K562 (cell line): ENCODE measurements at regions not wholly inside any gene's neighbourhood (a gene's known extent, or its start where the extent isn't known, plus 50 kb on each side); places are given as distances from the start of the nearest gene placed in this dataset.

Source experiments
- BCLAF1 ChIP-seq, 2 experiments: fragments of 450-650 bp in 1 of 2; IDR thresholded peaks; 2 replicates each; pipeline ENCODE4 v1.6.1; 2011 to 2017; ENCODE audit warnings: low read depth in 2 of 2, antibody characterized with exemption in 1 of 2, borderline replicate concordance in 1 of 2, low read length in 1 of 2, mild to moderate bottlenecking in 1 of 2, mixed read lengths in 1 of 2; ENCODE audit not compliant: control insufficient read depth in 1 of 2
- GTF3C2 ChIP-seq: IDR thresholded peaks from 3 replicates; pipeline ENCODE4 v1.6.1; 2011; ENCODE audit warnings: borderline replicate concordance, mild to moderate bottlenecking, moderate library complexity; ENCODE audit not compliant: insufficient read length; ENCODE audit errors: extremely low read depth
- IRF2 ChIP-seq: sonication (generic); formaldehyde crosslinking; IDR thresholded peaks from 2 replicates; pipeline ENCODE4 v1.8.1; 2022; ENCODE audit warnings: mild to moderate bottlenecking, missing genetic modification reagents
- NR2C2 ChIP-seq, 2 experiments: fragments of 200-800 bp in 1 of 2; sonication (Bioruptor generic) in 1 of 2; sonication (generic) in 1 of 2; formaldehyde crosslinking in 1 of 2; IDR thresholded peaks; 2 replicates each; pipeline versions ENCODE4 v1.6.1 to v1.8.0; 2016 to 2022; ENCODE audit warnings: mild to moderate bottlenecking in 1 of 2, missing compliant biosample characterization in 1 of 2, missing genetic modification characterization in 1 of 2, missing genetic modification reagents in 1 of 2
- RBM15 ChIP-seq: fragments of 200-400 bp; formaldehyde crosslinking; IDR thresholded peaks from 2 replicates; pipeline ENCODE4 v1.6.1; 2018; ENCODE audit warnings: mild to moderate bottlenecking, low read length, moderate library complexity; ENCODE audit not compliant: insufficient read depth
- RCOR1 ChIP-seq, 2 experiments: IDR thresholded peaks; 2 replicates each; pipeline ENCODE4 v1.6.1; 2012; ENCODE audit warnings: low read depth in 2 of 2, low read length in 2 of 2, borderline replicate concordance in 1 of 2, improper control_type of control experiment in 1 of 2
- TAF9B ChIP-seq: fragments of 450-650 bp; IDR thresholded peaks from 2 replicates; pipeline ENCODE4 v1.6.1; 2018; ENCODE audit warnings: mild to moderate bottlenecking; ENCODE audit not compliant: partially characterized antibody
- THRA ChIP-seq: fragments of 450-650 bp; IDR thresholded peaks from 2 replicates; pipeline ENCODE4 v1.6.1; 2017; ENCODE audit warnings: mild to moderate bottlenecking, moderate library complexity
- ZBTB9 ChIP-seq: fragments of 450-650 bp; formaldehyde crosslinking; IDR thresholded peaks from 2 replicates; pipeline ENCODE4 v1.4.0; 2020; ENCODE audit warnings: mild to moderate bottlenecking, moderate library complexity
- ZNF316 ChIP-seq: fragments of 450-650 bp; IDR thresholded peaks from 2 replicates; pipeline ENCODE4 v1.6.1; 2016
- ZNF395 ChIP-seq: fragments of 200-800 bp; sonication (Bioruptor generic); IDR thresholded peaks from 2 replicates; pipeline ENCODE4 v1.6.1; 2017; ENCODE audit warnings: missing genetic modification characterization, missing compliant biosample characterization
- ZNF518B ChIP-seq: fragments of 250-450 bp; sonication (Bioruptor Pico); IDR thresholded peaks from 2 replicates; pipeline ENCODE4 v1.5.0; 2021; ENCODE audit warnings: mild to moderate bottlenecking, moderate library complexity

- TF ChIP-seq GTF3C2 (no peak), THRA (no peak), RBM15 (no peak), RCOR1 (IDR thresholded peaks at IDR 0.05; ENCODE audit: borderline replicate concordance in 1 of 2, low read depth in 2 of 2, low read length in 2 of 2) (peak in 1 of 2 experiments; percentile 58; a peak in 1 of 4 replicates), ZNF518B (no peak), ZBTB9 (CRISPR knock-in tag) (no peak), ZNF316 (peak; percentile 73), NR2C2 (CRISPR knock-in tag; IDR thresholded peaks at IDR 0.05) (no peak), NR2C2 (tag; IDR thresholded peaks at IDR 0.05) (no peak), TAF9B (no peak), BCLAF1 (IDR thresholded peaks at IDR 0.05; ENCODE audit: borderline replicate concordance in 1 of 2, control insufficient read depth in 1 of 2, low read depth in 2 of 2, low read length in 1 of 2) (no peak), ZNF395 (CRISPR knock-in tag) (no peak), IRF2 (no peak)
Measured at GRCh38 chr4:159425737-159426305, 322.9 kb downstream of the RAPGEF2 start (continued).
